ENCODE measurements at regions not wholly inside any gene's neighbourhood (a gene's known extent, or its start where the extent isn't known, plus 50 kb on each side); places are given as distances from the start of the nearest gene placed in this dataset.

- DNase-seq (ENCODE audit: low read depth, low spot score) (no peak), FAIRE-seq (no peak)
- H3K36me3 ChIP-seq (ENCODE audit: control insufficient read depth in 2 of 2, extremely low read depth in 1 of 2, insufficient read depth in 2 of 2, low read length in 2 of 2): no peaks in the 10 kb centered on the region
- H3K4me2 ChIP-seq (ENCODE audit: insufficient read depth, low read length): no peak overlapping the region
- no peak overlapping the region for H3K9ac ChIP-seq (replicated peaks; ENCODE audit: extremely low read depth, insufficient read depth, low read length)
- no peaks in the 10 kb centered on the region for H4K20me1 ChIP-seq (replicated peaks; ENCODE audit: control insufficient read depth, extremely low read depth, insufficient read depth, low read length)
- dilution Hi-C loops (cut with MboI; ENCODE audit: extremely low pct_ligation_motif_present, low sequenced_read_pairs): no loop called here
- no peaks in the 10 kb centered on the region for H3K9me1 ChIP-seq (replicated peaks; ENCODE audit: control insufficient read depth, extremely low read depth, insufficient read depth, low read length)
- H3K4me3 ChIP-seq (replicated peaks in 1 of 3; ENCODE audit: insufficient read depth in 1 of 3, low read depth in 1 of 3, low read length in 3 of 3): no peak overlapping the region
- BruUV-seq (replicated peaks): no TSS peak
- TF ChIP-seq, protein P1, sequence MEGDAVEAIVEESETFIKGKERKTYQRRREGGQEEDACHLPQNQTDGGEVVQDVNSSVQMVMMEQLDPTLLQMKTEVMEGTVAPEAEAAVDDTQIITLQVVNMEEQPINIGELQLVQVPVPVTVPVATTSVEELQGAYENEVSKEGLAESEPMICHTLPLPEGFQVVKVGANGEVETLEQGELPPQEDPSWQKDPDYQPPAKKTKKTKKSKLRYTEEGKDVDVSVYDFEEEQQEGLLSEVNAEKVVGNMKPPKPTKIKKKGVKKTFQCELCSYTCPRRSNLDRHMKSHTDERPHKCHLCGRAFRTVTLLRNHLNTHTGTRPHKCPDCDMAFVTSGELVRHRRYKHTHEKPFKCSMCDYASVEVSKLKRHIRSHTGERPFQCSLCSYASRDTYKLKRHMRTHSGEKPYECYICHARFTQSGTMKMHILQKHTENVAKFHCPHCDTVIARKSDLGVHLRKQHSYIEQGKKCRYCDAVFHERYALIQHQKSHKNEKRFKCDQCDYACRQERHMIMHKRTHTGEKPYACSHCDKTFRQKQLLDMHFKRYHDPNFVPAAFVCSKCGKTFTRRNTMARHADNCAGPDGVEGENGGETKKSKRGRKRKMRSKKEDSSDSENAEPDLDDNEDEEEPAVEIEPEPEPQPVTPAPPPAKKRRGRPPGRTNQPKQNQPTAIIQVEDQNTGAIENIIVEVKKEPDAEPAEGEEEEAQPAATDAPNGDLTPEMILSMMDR (IDR thresholded peaks at IDR 0.05; ENCODE audit: extremely low read depth in 1 of 2, insufficient read depth in 1 of 2, low read depth in 1 of 2, low read length in 2 of 2): no peak
- no peak for TF ChIP-seq MYC (IDR thresholded peaks at IDR 0.05; ENCODE audit: low read depth, low read length)
- TF ChIP-seq POLR2AphosphoS5 (IDR thresholded peaks at IDR 0.05; ENCODE audit: insufficient read depth, low read depth, low read length): no peak
- TF ChIP-seq GATA2 (IDR thresholded peaks at IDR 0.05; ENCODE audit: insufficient read depth, insufficient read length, low read depth, low read length): no peak
- TF ChIP-seq, protein P2, sequence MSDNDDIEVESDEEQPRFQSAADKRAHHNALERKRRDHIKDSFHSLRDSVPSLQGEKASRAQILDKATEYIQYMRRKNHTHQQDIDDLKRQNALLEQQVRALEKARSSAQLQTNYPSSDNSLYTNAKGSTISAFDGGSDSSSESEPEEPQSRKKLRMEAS (IDR thresholded peaks at IDR 0.05; ENCODE audit: insufficient read depth, insufficient read length): no peak
- TF ChIP-seq JUN (IDR thresholded peaks at IDR 0.05; ENCODE audit: borderline replicate concordance, insufficient read depth, insufficient read length, low read depth): no peak
- no peak for TF ChIP-seq EZH2 (IDR thresholded peaks at IDR 0.05; ENCODE audit: borderline replicate concordance, low read depth, low read length, severe bottlenecking)
- no peak for TF ChIP-seq FOS (IDR thresholded peaks at IDR 0.05; ENCODE audit: borderline replicate concordance, insufficient read depth, low read length)
- TF ChIP-seq POLR2A (IDR thresholded peaks at IDR 0.05; ENCODE audit: low read depth, low read length): no peak
- H3K79me2 ChIP-seq (ENCODE audit: control insufficient read depth, insufficient read depth, low read length): no peaks in the 10 kb centered on the region
- intact Hi-C loops (cut with micrococcal nuclease): no loop called here
- no peak overlapping the region for H2AFZ ChIP-seq (ENCODE audit: low read depth, low read length)
- CTCF ChIA-PET: no interaction called here
- H3K27me3 ChIP-seq (ENCODE audit: control insufficient read depth in 2 of 2, insufficient read depth in 2 of 2, low read length in 2 of 2): no peaks in the 10 kb centered on the region
- H3K4me1 ChIP-seq (ENCODE audit: control insufficient read depth, extremely low read depth, insufficient read depth, low read length): no peaks in the 10 kb centered on the region
- no peaks in the 10 kb centered on the region for H3K9me3 ChIP-seq (replicated peaks; ENCODE audit: control insufficient read depth, insufficient read depth, low read length)
- no peak overlapping the region for H3K27ac ChIP-seq (ENCODE audit: insufficient read depth, low read depth, low read length)
- POLR2A ChIA-PET: no interaction called here
Measured at GRCh38 chr9:20243841-20244240, 378.5 kb downstream of the MLLT3 start.

Measured in endothelial cell of umbilical vein (primary cell).